ENCODE measurements at regions not wholly inside any gene's neighbourhood (a gene's known extent, or its start where the extent isn't known, plus 50 kb on each side); places are given as distances from the start of the nearest gene placed in this dataset.

- TF ChIP-seq, protein P1, sequence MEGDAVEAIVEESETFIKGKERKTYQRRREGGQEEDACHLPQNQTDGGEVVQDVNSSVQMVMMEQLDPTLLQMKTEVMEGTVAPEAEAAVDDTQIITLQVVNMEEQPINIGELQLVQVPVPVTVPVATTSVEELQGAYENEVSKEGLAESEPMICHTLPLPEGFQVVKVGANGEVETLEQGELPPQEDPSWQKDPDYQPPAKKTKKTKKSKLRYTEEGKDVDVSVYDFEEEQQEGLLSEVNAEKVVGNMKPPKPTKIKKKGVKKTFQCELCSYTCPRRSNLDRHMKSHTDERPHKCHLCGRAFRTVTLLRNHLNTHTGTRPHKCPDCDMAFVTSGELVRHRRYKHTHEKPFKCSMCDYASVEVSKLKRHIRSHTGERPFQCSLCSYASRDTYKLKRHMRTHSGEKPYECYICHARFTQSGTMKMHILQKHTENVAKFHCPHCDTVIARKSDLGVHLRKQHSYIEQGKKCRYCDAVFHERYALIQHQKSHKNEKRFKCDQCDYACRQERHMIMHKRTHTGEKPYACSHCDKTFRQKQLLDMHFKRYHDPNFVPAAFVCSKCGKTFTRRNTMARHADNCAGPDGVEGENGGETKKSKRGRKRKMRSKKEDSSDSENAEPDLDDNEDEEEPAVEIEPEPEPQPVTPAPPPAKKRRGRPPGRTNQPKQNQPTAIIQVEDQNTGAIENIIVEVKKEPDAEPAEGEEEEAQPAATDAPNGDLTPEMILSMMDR (IDR thresholded peaks at IDR 0.05), result no peak
- TF ChIP-seq POLR2A (IDR thresholded peaks at IDR 0.05), result no peak
Measured at GRCh38 chrX:65300104-65300809, 234.3 kb downstream of the LAS1L start.

Data from lower leg skin (tissue), 3 donors.